K562 (cell line): ENCODE measurements at regions not wholly inside any gene's neighbourhood (a gene's known extent, or its start where the extent isn't known, plus 50 kb on each side); places are given as distances from the start of the nearest gene placed in this dataset.

Experiments
- E2F8 ChIP-seq: fragments of 450-650 bp; IDR thresholded peaks from 2 replicates; pipeline ENCODE4 v1.7.1; 2018; ENCODE audit warnings: mild to moderate bottlenecking, low read depth; ENCODE audit not compliant: partially characterized antibody
- PHF21A ChIP-seq: fragments of 450-650 bp; IDR thresholded peaks from 2 replicates; pipeline ENCODE4 v1.6.1; 2017; ENCODE audit warnings: low read depth, borderline replicate concordance
- RERE ChIP-seq: sonication (generic); formaldehyde crosslinking; IDR thresholded peaks from 2 replicates; pipeline ENCODE4 v1.8.0; 2023; ENCODE audit warnings: missing genetic modification reagents, mild to moderate bottlenecking, borderline replicate concordance
- ZNF165 ChIP-seq: fragments of 250-450 bp; sonication (Bioruptor Pico); IDR thresholded peaks from 2 replicates; pipeline ENCODE4 v1.4.0; 2020; ENCODE audit warnings: borderline replicate concordance

GRCh38 chr4:62135565-62136156 is 935.5 kb downstream of the ADGRL3 start (continued):
- TF ChIP-seq E2F8 (no peak), RERE (CRISPR knock-in tag) (no peak), ZNF165 (CRISPR knock-in tag) (no peak), PHF21A (no peak)
- TF ChIP-seq, all 486 proteins: peak for 0
